MCF 10A (cell line): ENCODE measurements at regions not wholly inside any gene's neighbourhood (a gene's known extent, or its start where the extent isn't known, plus 50 kb on each side); places are given as distances from the start of the nearest gene placed in this dataset.

Experiments
- BruUV-seq: library from RNA; stranded (reverse); fragments of 400-500 nt; replicated peaks from 2 replicates; lab custom pipeline; 2021; lab: Mats Ljungman, UMichigan
- CTCF ChIA-PET: fragments of 300-600 bp; sonication (Branson Sonifier 250); formaldehyde crosslinking; extraction: SDS; loops from one replicate; lab custom pipeline; 2021; ENCODE audit warnings: antibody characterized with exemption, inconsistent platforms; lab: Yijun Ruan, JAX
- POLR2A ChIA-PET: fragments of 300-600, 350-650 bp; sonication (Branson Sonifier 250); formaldehyde crosslinking; extraction: SDS; loops from one replicate; lab custom pipeline; 2020; ENCODE audit warnings: antibody characterized with exemption, inconsistent platforms; lab: Yijun Ruan, JAX
- DNase-seq: peaks from one replicate; pipeline ENCODE4 v3.0.0-alpha.2; 2018; ENCODE audit not compliant: unreplicated experiment
- H3K27ac Mint-ChIP-seq: one replicate; pipeline ENCODE4 v1.8.0; 2022; ENCODE audit warnings: mild to moderate bottlenecking, low read depth, mixed read lengths; ENCODE audit not compliant: unreplicated experiment
- H3K27me3 Mint-ChIP-seq: one replicate; pipeline ENCODE4 v1.8.0; 2022; ENCODE audit warnings: mixed read lengths; ENCODE audit not compliant: insufficient read depth, unreplicated experiment
- H3K36me3 Mint-ChIP-seq: one replicate; pipeline ENCODE4 v1.8.0; 2022; ENCODE audit warnings: mild to moderate bottlenecking, moderate library complexity, mixed read lengths; ENCODE audit not compliant: insufficient read depth, unreplicated experiment
- H3K4me1 Mint-ChIP-seq: one replicate; pipeline ENCODE4 v1.8.0; 2022; ENCODE audit warnings: mixed read lengths; ENCODE audit not compliant: insufficient read depth, unreplicated experiment
- H3K4me3 Mint-ChIP-seq: one replicate; pipeline ENCODE4 v1.8.0; 2022; ENCODE audit warnings: mild to moderate bottlenecking, moderate library complexity, mixed read lengths; ENCODE audit not compliant: unreplicated experiment
- H3K9me3 Mint-ChIP-seq: one replicate; pipeline ENCODE4 v1.8.0; 2022; ENCODE audit warnings: mixed read lengths; ENCODE audit not compliant: unreplicated experiment
- intact Hi-C: fragments of 100-400 bp; cut with micrococcal nuclease; formaldehyde crosslinking; loops from 2 replicates; pipeline ENCODE4 v1.14.1; 2022
- TF ChIP-seq, protein P1 (sequence below): fragments of 200-600 bp; IDR thresholded peaks from one replicate; pipeline ENCODE4 v1.8.0; 2022; ENCODE audit warnings: antibody characterized with exemption, mild to moderate bottlenecking; ENCODE audit not compliant: unreplicated experiment

DNA sequence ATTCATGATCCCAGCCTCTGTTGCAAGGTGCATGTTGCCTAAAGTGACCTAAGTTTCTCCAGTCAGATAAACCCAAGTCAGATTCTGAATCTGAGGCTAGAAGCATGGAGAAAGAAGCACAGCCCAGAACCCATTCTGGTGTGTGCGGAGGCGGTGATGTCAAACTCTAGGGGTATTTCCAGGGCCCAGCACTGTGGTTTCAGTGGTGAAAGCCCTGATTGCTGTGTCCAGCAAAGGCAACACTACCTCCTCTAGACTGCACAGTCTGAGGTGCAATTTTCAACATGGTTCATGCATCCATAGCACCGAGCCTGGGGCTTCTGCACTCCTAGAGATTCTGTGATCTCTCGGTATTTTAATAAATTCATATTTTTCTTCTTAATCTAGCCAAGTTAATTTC, 264.8 kb upstream of the KLHL29 start:
- Mint-ChIP-seq H3K27ac (no peak overlapping the region), H3K4me3 (no peak overlapping the region), H3K9me3 (no peaks in the 10 kb centered on the region), H3K4me1 (no peaks in the 10 kb centered on the region), H3K36me3 (no peaks in the 10 kb centered on the region), H3K27me3 (peaks cover 40% of the 10 kb centered on the region)
- ChIA-PET POLR2A (no interaction called here), CTCF (interaction anchor here (0.6 kb wide), 1 partner anchor 140 kb away, joined by 3 read pairs; no protein-coding TSS in a partner anchor)
- no peak for DNase-seq
- intact Hi-C loops: no loop called here
- TF ChIP-seq, protein P1, sequence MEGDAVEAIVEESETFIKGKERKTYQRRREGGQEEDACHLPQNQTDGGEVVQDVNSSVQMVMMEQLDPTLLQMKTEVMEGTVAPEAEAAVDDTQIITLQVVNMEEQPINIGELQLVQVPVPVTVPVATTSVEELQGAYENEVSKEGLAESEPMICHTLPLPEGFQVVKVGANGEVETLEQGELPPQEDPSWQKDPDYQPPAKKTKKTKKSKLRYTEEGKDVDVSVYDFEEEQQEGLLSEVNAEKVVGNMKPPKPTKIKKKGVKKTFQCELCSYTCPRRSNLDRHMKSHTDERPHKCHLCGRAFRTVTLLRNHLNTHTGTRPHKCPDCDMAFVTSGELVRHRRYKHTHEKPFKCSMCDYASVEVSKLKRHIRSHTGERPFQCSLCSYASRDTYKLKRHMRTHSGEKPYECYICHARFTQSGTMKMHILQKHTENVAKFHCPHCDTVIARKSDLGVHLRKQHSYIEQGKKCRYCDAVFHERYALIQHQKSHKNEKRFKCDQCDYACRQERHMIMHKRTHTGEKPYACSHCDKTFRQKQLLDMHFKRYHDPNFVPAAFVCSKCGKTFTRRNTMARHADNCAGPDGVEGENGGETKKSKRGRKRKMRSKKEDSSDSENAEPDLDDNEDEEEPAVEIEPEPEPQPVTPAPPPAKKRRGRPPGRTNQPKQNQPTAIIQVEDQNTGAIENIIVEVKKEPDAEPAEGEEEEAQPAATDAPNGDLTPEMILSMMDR: no peak
- no TSS peak for BruUV-seq

DNA sequence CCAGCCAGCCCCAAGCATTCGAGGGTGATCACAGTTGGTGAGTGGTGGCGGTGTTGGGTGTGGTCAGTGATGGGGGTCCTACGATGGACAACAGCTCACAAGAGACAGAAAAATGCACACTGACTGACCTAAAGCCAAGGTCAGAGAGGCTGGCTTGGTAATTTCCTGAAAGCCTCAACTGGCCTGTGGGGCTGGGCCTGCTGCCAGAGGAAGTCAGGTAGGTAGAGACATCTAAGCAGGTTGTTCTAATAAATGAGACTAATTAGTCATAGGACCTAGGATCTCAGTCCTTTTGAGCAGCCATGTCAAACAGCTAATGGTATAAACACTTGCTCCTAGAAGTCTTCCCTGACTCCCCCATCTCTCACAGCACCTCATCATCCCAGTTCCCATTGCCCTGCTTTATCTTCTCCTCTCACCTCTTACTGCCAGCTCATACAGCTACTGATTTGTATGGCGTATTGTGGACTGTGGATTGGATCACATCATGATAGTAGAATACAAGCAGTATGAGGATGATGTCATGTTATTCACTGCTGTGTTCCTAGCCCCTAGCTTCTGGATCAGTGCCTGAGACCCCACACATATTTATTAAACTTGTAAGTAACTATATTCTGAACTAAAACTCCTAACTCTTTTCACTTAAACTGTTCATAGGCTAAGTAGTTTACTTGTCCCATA, 262.9 kb upstream of the KLHL29 start:
- Mint-ChIP-seq H3K27me3 (peaks cover 24% of the 10 kb centered on the region), H3K4me3 (no peak overlapping the region), H3K36me3 (no peaks in the 10 kb centered on the region), H3K4me1 (no peaks in the 10 kb centered on the region), H3K9me3 (no peaks in the 10 kb centered on the region), H3K27ac (no peak overlapping the region)
- TF ChIP-seq, protein P1: no peak
- ChIA-PET CTCF (no interaction called here), POLR2A (no interaction called here)
- intact Hi-C loops: no loop called here
- no peak for DNase-seq
- BruUV-seq: no TSS peak

DNA sequence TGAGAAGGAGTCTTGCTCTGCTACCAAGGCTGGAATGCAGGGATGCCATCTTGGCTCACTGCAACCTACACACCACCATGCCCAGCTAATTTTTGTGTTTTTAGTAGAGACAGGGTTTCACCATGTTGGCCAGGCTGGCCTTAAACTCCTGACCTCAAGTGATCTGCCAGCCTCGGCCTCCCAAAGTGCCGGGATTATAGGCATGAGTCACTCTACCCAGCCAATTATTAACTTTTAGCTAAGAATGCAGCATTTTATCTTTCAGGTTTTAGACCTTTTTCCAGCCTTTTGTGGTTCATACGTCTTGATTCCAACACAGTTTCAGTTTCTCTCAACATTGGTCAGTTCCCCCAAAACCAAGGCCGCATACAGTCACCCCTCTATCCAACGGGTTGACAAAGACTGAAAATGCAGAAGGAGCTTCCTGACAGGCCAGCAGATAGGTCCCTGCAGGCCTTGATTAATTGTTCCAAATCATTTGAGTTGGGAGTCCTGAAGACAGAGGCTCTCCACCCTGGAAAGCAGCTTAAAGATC, 262.2 kb upstream of the KLHL29 start:
- CTCF ChIA-PET: no interaction called here
- H3K27ac Mint-ChIP-seq: no peak overlapping the region
- intact Hi-C loops: no loop called here
- POLR2A ChIA-PET: no interaction called here
- H3K27me3 Mint-ChIP-seq: peaks cover 24% of the 10 kb centered on the region
- H3K36me3 Mint-ChIP-seq: no peaks in the 10 kb centered on the region
- no peaks in the 10 kb centered on the region for H3K4me1 Mint-ChIP-seq
- no TSS peak for BruUV-seq
- DNase-seq: no peak
- TF ChIP-seq, protein P1: no peak
- H3K4me3 Mint-ChIP-seq: no peak overlapping the region
- no peaks in the 10 kb centered on the region for H3K9me3 Mint-ChIP-seq

DNA sequence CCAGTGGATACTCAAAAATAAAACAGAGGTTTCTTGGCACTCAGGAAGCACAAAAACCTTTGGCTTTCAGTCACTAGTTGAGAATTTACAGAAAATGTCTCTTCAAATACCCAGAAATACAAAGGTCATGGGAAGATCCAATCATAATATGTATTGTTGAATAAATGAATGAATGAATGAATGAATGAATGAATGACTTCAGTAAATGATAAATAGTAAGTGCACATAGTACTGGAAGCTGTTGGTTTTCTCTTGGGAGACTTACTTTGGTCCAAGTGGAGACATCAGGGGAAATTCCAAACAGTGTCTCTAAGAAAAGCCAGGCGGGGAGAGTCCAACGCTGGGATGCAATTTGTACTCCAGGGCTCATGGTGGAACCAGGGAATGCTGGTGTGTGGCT, 261.3 kb upstream of the KLHL29 start:
- POLR2A ChIA-PET: no interaction called here
- no peak for DNase-seq
- Mint-ChIP-seq H3K36me3 (no peaks in the 10 kb centered on the region), H3K27me3 (peaks cover 24% of the 10 kb centered on the region), H3K4me1 (no peaks in the 10 kb centered on the region), H3K4me3 (no peak overlapping the region), H3K9me3 (peaks cover 3% of the 10 kb centered on the region), H3K27ac (no peak overlapping the region)
- CTCF ChIA-PET: interaction anchor here (0.9 to 1.2 kb wide), 2 partner anchors 12 to 228 kb away, joined by 3 read pairs; no protein-coding TSS in a partner anchor
- no TSS peak for BruUV-seq
- TF ChIP-seq, protein P1: no peak
- intact Hi-C loops: no loop called here
